ENCODE measurements at regions not wholly inside any gene's neighbourhood (a gene's known extent, or its start where the extent isn't known, plus 50 kb on each side); places are given as distances from the start of the nearest gene placed in this dataset.

GRCh38 chr11:112583261-112583893 lies 322.7 kb upstream of the PLET1 start:
- DNase-seq (ENCODE audit: low read depth in 2 of 2), result no peak

GRCh38 chr11:112584672-112585071 lies 324.0 kb upstream of the PLET1 start:
- DNase-seq (ENCODE audit: low read depth in 2 of 2), result no peak

DNA sequence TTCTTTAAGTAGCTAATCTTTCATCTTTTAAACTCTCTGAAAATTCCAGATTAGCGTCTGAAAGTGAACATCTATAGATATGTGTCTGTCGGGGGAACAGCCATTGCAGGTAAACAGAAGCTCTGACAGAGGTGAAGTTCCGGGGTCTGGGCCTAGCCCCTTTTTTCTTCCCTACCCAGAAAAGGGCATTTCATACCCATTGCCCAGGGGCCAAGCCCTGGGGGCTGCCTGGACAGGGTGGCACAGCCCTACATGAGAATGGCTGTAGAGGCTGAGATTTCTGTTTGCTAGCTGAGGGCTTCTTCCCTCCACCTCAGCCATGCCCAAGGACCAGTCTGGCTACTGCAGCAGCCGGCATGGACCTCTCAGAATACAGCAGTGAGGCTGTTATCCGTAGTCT lies 327.0 kb upstream of the PLET1 start:
- no peak for DNase-seq (ENCODE audit: low read depth in 2 of 2)

GRCh38 chr11:112588252-112588694 lies 327.6 kb upstream of the PLET1 start:
- DNase-seq (ENCODE audit: low read depth in 2 of 2), result peak; percentile 10 to 31

GRCh38 chr11:112589155-112589554 lies 328.5 kb upstream of the PLET1 start:
- DNase-seq (ENCODE audit: low read depth in 2 of 2), result no peak

GRCh38 chr11:112590764-112591163 lies 330.1 kb upstream of the PLET1 start:
- DNase-seq (ENCODE audit: low read depth in 2 of 2), result no peak

- DNase-seq (ENCODE audit: low read depth in 2 of 2), result no peak
Measured at GRCh38 chr11:112593440-112593839, 332.8 kb upstream of the PLET1 start.

- DNase-seq (ENCODE audit: low read depth in 2 of 2), result no peak
Measured at GRCh38 chr11:112596324-112596723, 335.7 kb upstream of the PLET1 start.

GRCh38 chr11:112597286-112597790 lies 336.7 kb upstream of the PLET1 start:
- DNase-seq (ENCODE audit: low read depth in 2 of 2), result no peak

GRCh38 chr11:112599265-112599664 lies 338.6 kb upstream of the PLET1 start:
- DNase-seq (ENCODE audit: low read depth in 2 of 2), result no peak

- DNase-seq (ENCODE audit: low read depth in 2 of 2), result no peak
Measured at GRCh38 chr11:112599856-112600533, 339.3 kb upstream of the PLET1 start.

- DNase-seq (ENCODE audit: low read depth in 2 of 2), result no peak
Measured at GRCh38 chr11:112605093-112605666, 344.5 kb upstream of the PLET1 start.

- no peak for DNase-seq (ENCODE audit: low read depth in 2 of 2)
Measured at GRCh38 chr11:112606656-112607055, 346.0 kb upstream of the PLET1 start.

DNA sequence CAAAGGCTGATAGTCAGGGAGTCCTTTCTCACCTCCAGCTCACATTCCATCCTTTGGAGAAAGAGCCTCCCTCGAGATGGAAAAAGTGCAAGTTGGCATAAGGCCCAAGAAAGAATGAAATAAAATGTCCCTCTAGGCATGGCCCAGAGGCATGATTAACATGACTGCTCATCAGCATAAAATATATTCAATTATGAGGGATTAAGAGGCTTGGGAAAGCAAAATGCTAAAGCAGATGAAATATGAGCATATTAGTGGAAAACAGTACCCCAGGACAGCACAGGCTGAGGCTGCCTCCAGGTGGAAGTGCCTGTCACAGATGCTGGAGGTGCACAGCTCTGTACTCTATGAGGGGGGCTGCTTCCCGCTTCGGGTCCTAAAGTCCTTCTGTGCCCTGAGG lies 347.8 kb upstream of the PLET1 start:
- DNase-seq (ENCODE audit: low read depth in 2 of 2), result no peak

- DNase-seq (ENCODE audit: low read depth in 2 of 2), result no peak
Measured at GRCh38 chr11:112610494-112610893, 349.8 kb upstream of the PLET1 start.

DNA sequence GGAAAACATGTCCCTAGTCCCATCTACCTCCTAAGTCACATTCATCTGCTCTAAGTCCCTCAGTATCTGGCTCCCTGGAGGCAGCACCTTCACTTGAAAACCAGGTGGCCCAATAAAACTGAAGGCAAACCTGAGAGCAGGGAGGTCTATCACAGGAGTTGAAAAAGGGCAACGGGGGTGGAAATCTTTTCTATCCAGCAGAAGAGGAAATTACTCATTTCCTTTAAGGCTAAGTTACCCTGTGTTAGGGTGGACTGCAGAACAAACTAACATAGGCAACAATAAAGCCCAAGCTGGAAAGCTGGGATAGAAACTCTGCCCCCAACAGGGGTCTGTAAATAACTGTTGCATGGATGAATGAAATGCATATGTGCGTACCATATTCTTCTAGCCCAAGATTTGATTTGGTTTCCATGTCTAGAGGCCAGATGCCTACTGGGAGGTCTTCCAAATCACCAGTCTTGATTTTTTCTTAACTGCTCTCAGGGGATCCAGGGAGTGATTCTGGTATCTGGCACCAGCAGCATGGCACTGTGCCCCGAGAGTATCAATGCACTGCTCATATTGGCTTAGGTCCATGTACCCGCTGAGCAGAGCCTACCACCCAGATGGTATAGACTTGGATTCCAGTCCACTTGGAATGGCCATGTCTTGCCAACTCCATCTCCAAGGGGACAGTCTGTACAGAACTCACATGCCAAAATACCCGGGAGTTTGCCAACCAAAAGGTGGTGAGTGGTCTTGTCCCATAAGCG lies 350.0 kb upstream of the NCAM1 start:
- DNase-seq (ENCODE audit: low read depth in 2 of 2), result no peak

DNA sequence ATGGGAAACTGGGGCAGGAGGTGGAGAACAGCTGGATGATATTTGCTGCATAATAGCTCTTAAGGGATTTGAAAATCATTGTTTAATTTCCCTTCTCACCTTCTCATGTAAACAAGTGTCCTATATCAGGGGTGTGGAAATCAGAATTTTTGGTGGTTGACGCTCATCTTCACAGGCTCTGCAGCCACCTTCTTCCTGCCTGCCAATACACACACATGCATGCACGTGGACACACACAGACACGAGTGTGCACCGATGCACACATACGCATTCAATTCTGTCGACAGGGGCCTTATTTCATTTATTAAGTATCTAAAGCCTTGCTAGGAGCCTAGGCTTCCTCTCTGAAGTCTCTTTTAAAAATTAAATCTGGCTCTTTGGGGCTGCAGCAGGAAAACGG lies 349.4 kb upstream of the NCAM1 start:
- DNase-seq (ENCODE audit: low read depth in 2 of 2), result no peak

- no peak for DNase-seq (ENCODE audit: low read depth in 2 of 2)
Measured at GRCh38 chr11:112612250-112612849, 348.9 kb upstream of the NCAM1 start.

- no peak for DNase-seq (ENCODE audit: low read depth in 2 of 2)
Measured at GRCh38 chr11:112613051-112613972, 347.9 kb upstream of the NCAM1 start.

DNA sequence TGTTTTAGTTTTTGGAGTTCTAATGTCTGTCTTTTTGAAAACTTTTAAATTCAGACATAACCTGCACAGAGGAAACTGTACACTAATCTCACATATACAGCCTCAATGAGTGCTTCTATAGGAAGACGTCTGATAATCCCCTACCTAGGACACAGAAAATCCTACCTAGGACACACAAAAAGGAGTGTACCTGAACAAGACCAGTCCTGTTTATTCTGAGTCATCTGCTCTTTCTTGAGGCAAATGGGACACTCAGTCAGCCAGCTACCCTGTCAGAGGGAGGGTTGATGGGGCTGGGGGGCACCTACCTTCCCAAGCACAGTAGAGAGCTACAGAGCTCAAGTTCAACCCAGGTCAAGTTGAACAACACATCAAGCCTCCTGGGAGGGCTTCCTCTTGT lies 346.6 kb upstream of the NCAM1 start:
- DNase-seq (ENCODE audit: low read depth in 2 of 2), result no peak

GRCh38 chr11:112615238-112615637 lies 346.0 kb upstream of the NCAM1 start:
- no peak for DNase-seq (ENCODE audit: low read depth in 2 of 2)
